HCT116 (cell line): ENCODE measurements at regions not wholly inside any gene's neighbourhood (a gene's known extent, or its start where the extent isn't known, plus 50 kb on each side); places are given as distances from the start of the nearest gene placed in this dataset.

Experiments used
- SP1 ChIP-seq: IDR thresholded peaks from 2 replicates; pipeline ENCODE4 v1.6.1; 2012; ENCODE audit warnings: low read depth
- ZBTB33 ChIP-seq: IDR thresholded peaks from 2 replicates; pipeline ENCODE4 v1.6.1; 2011; ENCODE audit warnings: mild to moderate bottlenecking, low read length, moderate library complexity; ENCODE audit not compliant: insufficient replicate concordance; ENCODE audit errors: extremely low read depth

DNA sequence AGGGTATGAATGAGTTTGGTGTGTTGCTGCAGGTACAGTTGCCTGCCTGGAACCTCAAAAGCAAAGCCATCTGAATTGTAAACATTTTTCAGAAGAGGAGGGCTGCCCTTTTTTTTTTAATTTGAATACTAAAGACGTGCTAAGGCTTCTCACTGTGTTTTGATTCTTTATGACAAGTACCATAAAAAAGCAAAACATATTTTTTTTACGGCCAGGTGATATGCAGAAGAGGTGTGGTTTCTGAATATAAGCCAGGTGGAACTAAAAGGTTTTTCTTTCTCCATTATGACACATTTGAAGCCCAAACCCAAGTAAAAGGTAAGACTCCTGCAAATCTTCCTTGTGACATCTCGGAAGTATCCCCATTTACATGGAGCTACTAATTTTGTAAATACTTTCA lies 246.3 kb downstream of the IRS1 start:
- TF ChIP-seq SP1 (no peak), ZBTB33 (no peak)
